ENCODE measurements at regions not wholly inside any gene's neighbourhood (a gene's known extent, or its start where the extent isn't known, plus 50 kb on each side); places are given as distances from the start of the nearest gene placed in this dataset.

DNA sequence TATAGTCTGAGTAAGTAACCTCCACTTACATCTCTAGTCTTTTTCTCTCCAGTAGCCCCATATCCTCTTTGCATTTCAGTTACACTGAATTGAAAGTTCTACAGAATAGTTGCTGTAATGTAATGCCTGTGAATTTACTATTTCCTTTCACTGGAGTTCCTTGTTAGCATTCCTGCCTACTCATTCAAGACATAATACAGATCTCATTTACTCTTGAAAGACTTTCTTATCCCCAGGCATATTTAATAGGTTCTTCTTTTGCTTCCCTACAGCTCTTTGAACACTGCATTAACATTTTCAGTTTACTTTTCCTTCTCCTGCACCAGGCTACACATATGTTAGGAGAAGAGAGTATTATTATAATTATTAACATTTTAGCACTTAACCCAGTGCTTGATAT lies 87.6 kb upstream of the OR13F1 start:
- Histone ChIP-seq H3K27me3 (no peaks in the 10 kb centered on the region), H3K4me3 (no peak overlapping the region), H3K9me3 (peaks cover 0 to 3% (median 0%) of the 10 kb centered on the region in 4 donors), H3K36me3 (no peaks in the 10 kb centered on the region), H3K4me1 (no peaks in the 10 kb centered on the region), H3K27ac (no peak overlapping the region)
- no peak for DNase-seq
- TF ChIP-seq EP300 (IDR thresholded peaks at IDR 0.05) (no peak), POLR2AphosphoS5 (IDR thresholded peaks at IDR 0.05) (no peak), POLR2A (IDR thresholded peaks at IDR 0.05) (no peak)
- TF ChIP-seq, protein P1, sequence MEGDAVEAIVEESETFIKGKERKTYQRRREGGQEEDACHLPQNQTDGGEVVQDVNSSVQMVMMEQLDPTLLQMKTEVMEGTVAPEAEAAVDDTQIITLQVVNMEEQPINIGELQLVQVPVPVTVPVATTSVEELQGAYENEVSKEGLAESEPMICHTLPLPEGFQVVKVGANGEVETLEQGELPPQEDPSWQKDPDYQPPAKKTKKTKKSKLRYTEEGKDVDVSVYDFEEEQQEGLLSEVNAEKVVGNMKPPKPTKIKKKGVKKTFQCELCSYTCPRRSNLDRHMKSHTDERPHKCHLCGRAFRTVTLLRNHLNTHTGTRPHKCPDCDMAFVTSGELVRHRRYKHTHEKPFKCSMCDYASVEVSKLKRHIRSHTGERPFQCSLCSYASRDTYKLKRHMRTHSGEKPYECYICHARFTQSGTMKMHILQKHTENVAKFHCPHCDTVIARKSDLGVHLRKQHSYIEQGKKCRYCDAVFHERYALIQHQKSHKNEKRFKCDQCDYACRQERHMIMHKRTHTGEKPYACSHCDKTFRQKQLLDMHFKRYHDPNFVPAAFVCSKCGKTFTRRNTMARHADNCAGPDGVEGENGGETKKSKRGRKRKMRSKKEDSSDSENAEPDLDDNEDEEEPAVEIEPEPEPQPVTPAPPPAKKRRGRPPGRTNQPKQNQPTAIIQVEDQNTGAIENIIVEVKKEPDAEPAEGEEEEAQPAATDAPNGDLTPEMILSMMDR (IDR thresholded peaks at IDR 0.05) = no peak
- ATAC-seq (ENCODE audit: low FRiP score in 2 of 2) = no peak

- ATAC-seq (ENCODE audit: low FRiP score in 2 of 2) = no peak
Measured at GRCh38 chr9:104417296-104417695, 86.8 kb upstream of the OR13F1 start.

DNA sequence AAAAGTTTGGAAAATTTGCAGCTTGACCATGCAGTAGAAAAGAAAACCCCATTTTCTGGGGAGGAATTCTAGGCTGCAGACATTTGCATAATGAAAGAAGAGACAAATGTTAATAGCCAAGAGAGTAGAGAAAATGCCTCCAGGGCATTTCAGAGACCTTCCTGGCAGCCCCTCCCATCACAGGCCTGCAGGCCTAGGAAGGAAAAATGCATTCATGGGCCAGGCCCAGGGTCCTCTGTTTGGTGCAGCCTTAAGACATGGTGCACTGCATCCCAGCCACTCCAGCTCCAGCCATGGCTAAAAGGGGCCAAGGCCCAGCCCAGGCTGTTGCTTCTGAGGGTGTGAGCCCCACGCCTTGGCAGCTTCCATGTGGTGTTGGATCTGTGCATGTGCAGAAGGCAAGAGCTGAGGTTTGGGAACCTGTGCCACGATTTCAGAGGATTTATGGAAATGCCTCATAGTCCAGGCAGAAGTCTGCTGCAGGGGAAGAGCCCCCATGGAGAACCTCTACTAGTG lies 75.0 kb upstream of the OR13F1 start:
- Histone ChIP-seq H3K27ac (no peak overlapping the region), H3K4me3 (no peak overlapping the region), H3K36me3 (no peaks in the 10 kb centered on the region), H3K4me1 (no peaks in the 10 kb centered on the region), H3K27me3 (no peaks in the 10 kb centered on the region), H3K9me3 (peaks cover 0 to 7% (median 6%) of the 10 kb centered on the region in 4 donors)
- TF ChIP-seq POLR2AphosphoS5 (IDR thresholded peaks at IDR 0.05) (no peak), EP300 (IDR thresholded peaks at IDR 0.05) (no peak), POLR2A (IDR thresholded peaks at IDR 0.05) (no peak)
- TF ChIP-seq, protein P1 (IDR thresholded peaks at IDR 0.05) = no peak
- peak in 1 of 2 donors; percentile 1 for DNase-seq
- 64 to 73% methylated on average over 2 of the region's 2 CpGs for WGBS, 2 donors
- ATAC-seq (ENCODE audit: low FRiP score in 2 of 2) = no peak

More at GRCh38 chr9:104417296-104417695, 86.8 kb upstream of the OR13F1 start:
- Histone ChIP-seq H3K4me1 (no peaks in the 10 kb centered on the region), H3K9me3 (peaks cover 0 to 3% (median 0%) of the 10 kb centered on the region in 4 donors), H3K27me3 (no peaks in the 10 kb centered on the region), H3K36me3 (no peaks in the 10 kb centered on the region), H3K4me3 (no peak overlapping the region), H3K27ac (no peak overlapping the region)
- no peak for DNase-seq
- TF ChIP-seq EP300 (IDR thresholded peaks at IDR 0.05) (no peak), POLR2A (IDR thresholded peaks at IDR 0.05) (no peak), POLR2AphosphoS5 (IDR thresholded peaks at IDR 0.05) (no peak)
- TF ChIP-seq, protein P1 (IDR thresholded peaks at IDR 0.05) = no peak
- WGBS, 2 donors = 76 to 80% methylated on average over 1 of the region's 1 CpG

- WGBS, 2 donors = 46 to 77% methylated on average over 4 of the region's 4 CpGs
- Histone ChIP-seq H3K27ac (no peak overlapping the region), H3K4me3 (no peak overlapping the region), H3K36me3 (no peaks in the 10 kb centered on the region), H3K4me1 (no peaks in the 10 kb centered on the region), H3K9me3 (no peaks in the 10 kb centered on the region), H3K27me3 (no peaks in the 10 kb centered on the region)
- ATAC-seq (ENCODE audit: low FRiP score in 2 of 2) (no peak), DNase-seq (no peak)
- TF ChIP-seq POLR2A (IDR thresholded peaks at IDR 0.05) = no peak
- TF ChIP-seq, protein P1 (IDR thresholded peaks at IDR 0.05) = no peak
- no peak for TF ChIP-seq EP300 (IDR thresholded peaks at IDR 0.05)
- TF ChIP-seq POLR2AphosphoS5 (IDR thresholded peaks at IDR 0.05) = no peak
Measured at GRCh38 chr9:104435059-104435458, 69.0 kb upstream of the OR13F1 start.

DNA sequence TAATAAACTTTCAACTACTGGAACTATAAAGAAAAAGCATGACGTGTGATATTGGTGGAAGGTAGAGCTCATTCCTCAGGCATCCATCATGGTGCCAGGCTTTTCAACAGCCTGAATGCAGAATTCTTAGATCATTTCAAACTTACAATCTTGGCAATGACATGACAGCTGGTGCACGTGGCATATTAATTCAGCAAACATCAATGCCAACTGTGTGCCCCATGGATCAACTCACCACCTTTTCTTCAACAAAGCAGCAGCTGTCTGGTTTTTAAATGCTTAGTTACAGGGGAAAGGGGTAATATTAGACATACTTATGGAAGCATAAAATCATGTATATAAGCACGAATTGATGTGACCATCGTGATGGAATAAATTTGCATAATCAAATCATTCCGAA lies 56.0 kb upstream of the OR13F1 start:
- Histone ChIP-seq H3K4me3 (no peak overlapping the region), H3K27ac (no peak overlapping the region), H3K36me3 (no peaks in the 10 kb centered on the region), H3K27me3 (no peaks in the 10 kb centered on the region), H3K4me1 (no peaks in the 10 kb centered on the region), H3K9me3 (no peaks in the 10 kb centered on the region)
- TF ChIP-seq, protein P1 (IDR thresholded peaks at IDR 0.05) = no peak
- TF ChIP-seq EP300 (IDR thresholded peaks at IDR 0.05) (no peak), POLR2A (IDR thresholded peaks at IDR 0.05) (no peak), POLR2AphosphoS5 (IDR thresholded peaks at IDR 0.05) (no peak)
- ATAC-seq (ENCODE audit: low FRiP score in 2 of 2) = no peak
- 75 to 77% methylated on average over 5 of the region's 5 CpGs for WGBS, 2 donors
- DNase-seq = no peak

Measured in upper lobe of left lung (tissue), 6 donors.